K562 (cell line): ENCODE measurements at regions not wholly inside any gene's neighbourhood (a gene's known extent, or its start where the extent isn't known, plus 50 kb on each side); places are given as distances from the start of the nearest gene placed in this dataset.

Experiments used
- ATAC-seq: fragments of 200-7000 bp; cut with Tn5 transposase; 3 replicates; pipeline ENCODE4 v1.9.1; 2020; ENCODE audit warnings: moderate library complexity
- BruUV-seq: library from RNA; stranded (reverse); fragments of 400-500 nt; replicated peaks from 2 replicates; lab custom pipeline; 2021; lab: Mats Ljungman, UMichigan
- CTCF ChIA-PET: fragments of 300-600 bp; formaldehyde crosslinking; extraction: SDS; loops from one replicate; lab custom pipeline; 2021; ENCODE audit warnings: low intra/inter-chr PET ratio; lab: Yijun Ruan, JAX
- POLR2A ChIA-PET: fragments of 300-600, 350-650 bp; sonication (Branson Sonifier 250); formaldehyde crosslinking; extraction: SDS; loops from one replicate; lab custom pipeline; 2021; ENCODE audit warnings: antibody characterized with exemption, inconsistent platforms; lab: Yijun Ruan, JAX
- DNase-seq, 4 experiments: peaks; one replicate each; pipeline versions ENCODE4 v3.0.0 to v3.0.0-alpha.2; 2011 to 2018; ENCODE audit warnings: low spot score in 3 of 4, mixed read lengths in 3 of 4; ENCODE audit errors: extremely low read depth in 1 of 4
- FAIRE-seq: peaks from 2 replicates; lab custom pipeline; 2011; peaks lifted over from hg19 to GRCh38; lab: Jason Lieb, UNC
- H2AFZ ChIP-seq: 2 replicates; pipeline ENCODE4 v1.6.0; 2011; ENCODE audit warnings: low read depth, low read length, control low read depth, inconsistent platforms
- H3K27ac ChIP-seq: fragments of 200-600 bp; 3 replicates; pipeline ENCODE4 v1.8.0; 2011; ENCODE audit warnings: low read depth, mild to moderate bottlenecking, control low read depth, inconsistent platforms, low read length, moderate library complexity, mixed read lengths; ENCODE audit errors: extremely low read depth
- H3K27me3 ChIP-seq, 2 experiments: fragments of 300-600 bp in 1 of 2; 2 replicates in 1 of 2; 3 replicates in 1 of 2; pipeline versions ENCODE4 v1.6.0 to v1.8.0; 2011; ENCODE audit warnings: inconsistent platforms in 2 of 2, low read length in 2 of 2, mild to moderate bottlenecking in 1 of 2, mixed read lengths in 1 of 2, moderate library complexity in 1 of 2; ENCODE audit not compliant: control insufficient read depth in 2 of 2, insufficient read depth in 2 of 2
- H3K36me3 ChIP-seq: fragments of 300-600 bp; 3 replicates; pipeline ENCODE4 v1.8.0; 2011; ENCODE audit warnings: mild to moderate bottlenecking, low read length, inconsistent platforms; ENCODE audit not compliant: control insufficient read depth, insufficient read depth
- H3K4me1 ChIP-seq, 2 experiments: fragments of 200-600 bp in 1 of 2; replicated peaks in 1 of 2; 2 replicates in 1 of 2; 3 replicates in 1 of 2; pipeline versions ENCODE4 v1.5.1 to v1.8.0; 2011; ENCODE audit warnings: inconsistent platforms in 2 of 2, low read length in 2 of 2, mild to moderate bottlenecking in 1 of 2, mixed read lengths in 1 of 2, moderate library complexity in 1 of 2; ENCODE audit not compliant: control insufficient read depth in 2 of 2, insufficient read depth in 2 of 2
- H3K4me2 ChIP-seq: 2 replicates; pipeline ENCODE4 v1.6.1; 2011; ENCODE audit warnings: low read length, control low read depth, inconsistent platforms, mixed read lengths; ENCODE audit not compliant: insufficient read depth
- H3K4me3 ChIP-seq: fragments of 200-600 bp; sonication (generic), shearing (Covaris generic); 2 replicates; pipeline ENCODE4 v1.5.1; 2016; ENCODE audit warnings: control low read depth, inconsistent platforms
- H3K79me2 ChIP-seq: fragments of 200-600 bp; 3 replicates; pipeline ENCODE4 v1.8.0; 2011; ENCODE audit warnings: low read length, inconsistent platforms; ENCODE audit not compliant: control insufficient read depth, insufficient read depth
- H3K9ac ChIP-seq, 2 experiments: 2 replicates each; pipeline versions ENCODE4 v1.6.0 to v1.6.1; 2011; ENCODE audit warnings: low read depth in 2 of 2, low read length in 2 of 2, control low read depth in 1 of 2, inconsistent platforms in 1 of 2, mild to moderate bottlenecking in 1 of 2, mixed read lengths in 1 of 2; ENCODE audit not compliant: insufficient read depth in 1 of 2
- H3K9me1 ChIP-seq: one replicate; pipeline ENCODE4 v1.6.0; 2011; ENCODE audit warnings: inconsistent platforms, mild to moderate bottlenecking, low read length, moderate library complexity; ENCODE audit not compliant: control insufficient read depth, insufficient read depth
- H3K9me3 ChIP-seq: replicated peaks from 2 replicates; pipeline ENCODE4 v1.5.1; 2011; ENCODE audit warnings: low read depth, low read length, inconsistent platforms; ENCODE audit not compliant: control insufficient read depth, insufficient read depth
- H4K20me1 ChIP-seq: replicated peaks from 2 replicates; pipeline ENCODE4 v1.6.1; 2011; ENCODE audit warnings: low read length, inconsistent platforms, mixed read lengths; ENCODE audit not compliant: control insufficient read depth, insufficient read depth
- EHMT2 ChIP-seq: fragments of 450-650 bp; IDR thresholded peaks from 2 replicates; pipeline ENCODE4 v1.6.1; 2018; ENCODE audit warnings: antibody characterized with exemption
- HDAC2 ChIP-seq: fragments of 450-650 bp; IDR thresholded peaks from 2 replicates; pipeline ENCODE4 v1.6.1; 2016; ENCODE audit warnings: mild to moderate bottlenecking
- PHTF2 ChIP-seq: fragments of 250-450 bp; sonication (Bioruptor Pico); IDR thresholded peaks from 2 replicates; pipeline ENCODE4 v1.5.0; 2021; ENCODE audit warnings: mild to moderate bottlenecking
- RBM25 ChIP-seq: fragments of 200-400 bp; formaldehyde crosslinking; IDR thresholded peaks from 2 replicates; pipeline ENCODE4 v1.6.1; 2018; ENCODE audit warnings: low read length, low read depth, moderate library complexity; ENCODE audit not compliant: severe bottlenecking
- TCF3 ChIP-seq: sonication (generic); formaldehyde crosslinking; IDR thresholded peaks from 2 replicates; pipeline ENCODE4 v1.4.0; 2020; ENCODE audit warnings: mild to moderate bottlenecking, missing genetic modification reagents
- ZNF239 ChIP-seq: fragments of 250-450 bp; sonication (Bioruptor Pico); IDR thresholded peaks from 2 replicates; pipeline ENCODE4 v1.4.0; 2020; ENCODE audit warnings: mild to moderate bottlenecking
- ZNF354B ChIP-seq: fragments of 250-450 bp; sonication (Bioruptor Pico); IDR thresholded peaks from 2 replicates; pipeline ENCODE4 v1.4.0; 2020
- ZNF57 ChIP-seq: fragments of 450-650 bp; formaldehyde crosslinking; IDR thresholded peaks from 2 replicates; pipeline ENCODE4 v1.4.0; 2020; ENCODE audit warnings: mild to moderate bottlenecking, moderate library complexity
- WGBS: fragments of 100-300 bp; shearing (Covaris generic); methylation state at CpG from one replicate; pipeline ENCODE4 v1.1.6; 2016; ENCODE audit warnings: low coverage, mixed read lengths; ENCODE audit not compliant: insufficient coverage; ENCODE audit errors: missing lambda C conversion rate; 5-methylcytosine and 5-hydroxymethylcytosine counted together
- in situ Hi-C: fragments of 300-500 bp; cut with MboI; formaldehyde crosslinking; loops from 4 replicates; pipeline ENCODE4 v1.15.0; 2018; ENCODE audit warnings: inconsistent platforms, mixed read lengths
- intact Hi-C: fragments of 100-400 bp; cut with micrococcal nuclease; formaldehyde crosslinking; loops from 2 replicates; pipeline ENCODE4 v1.14.2; 2022
- TF ChIP-seq, protein P1 (sequence below): fragments of 450-650 bp; conservative IDR thresholded peaks from 2 replicates; pipeline ENCODE4 v1.6.1; 2016; ENCODE audit warnings: missing genetic modification characterization, low read depth, mild to moderate bottlenecking, missing compliant biosample characterization, moderate library complexity
- TF ChIP-seq, protein P2 (sequence below), 2 experiments: fragments of 450-650 bp; IDR thresholded peaks; 2 replicates each; pipeline ENCODE4 v1.6.1; 2016

DNA sequence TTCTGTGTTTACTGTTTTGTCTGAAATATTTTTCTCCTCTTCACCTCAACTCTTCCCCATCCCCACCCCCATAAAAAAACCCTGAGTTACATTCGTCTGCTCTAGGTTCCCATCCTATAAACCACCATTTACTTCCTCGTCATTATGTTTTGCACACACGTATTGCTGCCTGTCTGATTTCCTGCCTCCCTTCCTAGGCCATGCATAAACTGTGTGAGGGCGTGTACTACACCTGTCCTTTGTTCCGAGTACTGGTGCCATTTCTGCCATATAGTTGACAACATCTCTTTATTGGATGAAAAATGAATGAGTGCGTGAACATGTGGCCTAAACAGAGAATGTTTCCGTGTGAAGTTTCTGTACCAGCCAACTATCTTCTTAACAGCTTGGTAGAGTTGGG is 258.5 kb upstream of the FAT1 start:
- TF ChIP-seq, protein P1, sequence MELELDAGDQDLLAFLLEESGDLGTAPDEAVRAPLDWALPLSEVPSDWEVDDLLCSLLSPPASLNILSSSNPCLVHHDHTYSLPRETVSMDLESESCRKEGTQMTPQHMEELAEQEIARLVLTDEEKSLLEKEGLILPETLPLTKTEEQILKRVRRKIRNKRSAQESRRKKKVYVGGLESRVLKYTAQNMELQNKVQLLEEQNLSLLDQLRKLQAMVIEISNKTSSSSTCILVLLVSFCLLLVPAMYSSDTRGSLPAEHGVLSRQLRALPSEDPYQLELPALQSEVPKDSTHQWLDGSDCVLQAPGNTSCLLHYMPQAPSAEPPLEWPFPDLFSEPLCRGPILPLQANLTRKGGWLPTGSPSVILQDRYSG (tag), result no peak
- TF ChIP-seq ZNF57 (CRISPR knock-in tag) (no peak), PHTF2 (CRISPR knock-in tag) (no peak), HDAC2 (no peak), TCF3 (CRISPR knock-in tag) (no peak), ZNF354B (CRISPR knock-in tag) (no peak), EHMT2 (no peak), ZNF239 (no peak), RBM25 (no peak)
- TF ChIP-seq, protein P2, sequence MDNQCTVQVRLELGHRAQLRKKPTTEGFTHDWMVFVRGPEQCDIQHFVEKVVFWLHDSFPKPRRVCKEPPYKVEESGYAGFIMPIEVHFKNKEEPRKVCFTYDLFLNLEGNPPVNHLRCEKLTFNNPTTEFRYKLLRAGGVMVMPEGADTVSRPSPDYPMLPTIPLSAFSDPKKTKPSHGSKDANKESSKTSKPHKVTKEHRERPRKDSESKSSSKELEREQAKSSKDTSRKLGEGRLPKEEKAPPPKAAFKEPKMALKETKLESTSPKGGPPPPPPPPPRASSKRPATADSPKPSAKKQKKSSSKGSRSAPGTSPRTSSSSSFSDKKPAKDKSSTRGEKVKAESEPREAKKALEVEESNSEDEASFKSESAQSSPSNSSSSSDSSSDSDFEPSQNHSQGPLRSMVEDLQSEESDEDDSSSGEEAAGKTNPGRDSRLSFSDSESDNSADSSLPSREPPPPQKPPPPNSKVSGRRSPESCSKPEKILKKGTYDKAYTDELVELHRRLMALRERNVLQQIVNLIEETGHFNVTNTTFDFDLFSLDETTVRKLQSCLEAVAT (IDR thresholded peaks at IDR 0.05), result no peak
- FAIRE-seq (no peak), ATAC-seq (no peak), DNase-seq (no peak)
- Histone ChIP-seq H3K27ac (no peak overlapping the region), H3K27me3 (peaks cover 0 to 4% of the 10 kb centered on the region in 2 experiments; a peak in 2 of 5 replicates), H4K20me1 (no peaks in the 10 kb centered on the region), H3K36me3 (no peaks in the 10 kb centered on the region), H3K4me2 (no peak overlapping the region), H3K79me2 (no peaks in the 10 kb centered on the region), H2AFZ (no peak overlapping the region), H3K4me1 (no peaks in the 10 kb centered on the region), H3K4me3 (no peak overlapping the region), H3K9ac (no peak overlapping the region), H3K9me3 (no peaks in the 10 kb centered on the region), H3K9me1 (no peaks in the 10 kb centered on the region)
- intact Hi-C loops (no loop called here), in situ Hi-C loops (no loop called here)
- BruUV-seq, result no TSS peak
- WGBS, result 0% methylated on average over 7 of the region's 7 CpGs
- CTCF ChIA-PET, result no interaction called here
- POLR2A ChIA-PET, result no interaction called here
